ENCODE measurements at regions not wholly inside any gene's neighbourhood (a gene's known extent, or its start where the extent isn't known, plus 50 kb on each side); places are given as distances from the start of the nearest gene placed in this dataset.
"Not testable (repeated sequence)": the region's sequence is repeated elsewhere in the genome, so short reads cannot be mapped to it uniquely, and the experiment has no call there.

DNA sequence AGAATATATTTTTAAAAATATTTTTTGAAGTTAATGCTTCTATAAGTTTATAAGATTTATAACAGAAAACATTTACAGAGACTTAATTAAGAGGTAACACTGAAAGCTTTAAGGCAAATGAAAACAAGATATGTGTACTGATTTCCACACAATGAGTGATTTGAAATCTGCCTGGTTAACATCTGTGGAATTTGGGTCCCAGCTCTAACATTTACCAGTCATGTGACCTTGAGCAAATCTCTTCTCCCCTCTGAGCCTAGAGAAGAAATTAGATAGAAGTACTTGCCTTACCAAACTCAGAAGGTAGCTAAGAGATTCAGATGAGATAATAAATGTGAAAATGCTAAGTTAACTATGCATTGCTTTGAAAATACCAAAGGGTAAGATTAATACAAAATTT is 458.8 kb upstream of the LCORL start:
- DNase-seq (ENCODE audit: low read depth), result no peak

DNA sequence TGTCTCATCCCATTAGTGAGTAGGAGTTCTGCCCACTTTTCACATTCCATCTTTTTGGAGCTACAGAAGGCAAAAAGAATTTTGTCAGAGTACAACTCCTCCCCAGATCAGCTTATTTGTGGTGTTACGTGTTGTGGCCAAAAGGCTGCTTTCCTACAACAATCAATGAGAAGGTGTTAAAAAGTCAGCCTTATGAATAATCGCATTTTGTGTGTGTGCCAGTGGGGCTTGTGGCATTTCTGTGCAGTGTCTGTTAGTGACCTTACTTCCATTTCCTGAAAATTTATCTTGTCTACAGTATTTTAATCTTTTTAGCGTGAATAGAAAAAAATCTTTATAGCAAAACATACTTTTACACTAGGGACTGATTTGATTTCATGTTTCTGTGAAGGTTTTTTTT is 458.3 kb upstream of the LCORL start:
- no peak for DNase-seq (ENCODE audit: low read depth)

DNA sequence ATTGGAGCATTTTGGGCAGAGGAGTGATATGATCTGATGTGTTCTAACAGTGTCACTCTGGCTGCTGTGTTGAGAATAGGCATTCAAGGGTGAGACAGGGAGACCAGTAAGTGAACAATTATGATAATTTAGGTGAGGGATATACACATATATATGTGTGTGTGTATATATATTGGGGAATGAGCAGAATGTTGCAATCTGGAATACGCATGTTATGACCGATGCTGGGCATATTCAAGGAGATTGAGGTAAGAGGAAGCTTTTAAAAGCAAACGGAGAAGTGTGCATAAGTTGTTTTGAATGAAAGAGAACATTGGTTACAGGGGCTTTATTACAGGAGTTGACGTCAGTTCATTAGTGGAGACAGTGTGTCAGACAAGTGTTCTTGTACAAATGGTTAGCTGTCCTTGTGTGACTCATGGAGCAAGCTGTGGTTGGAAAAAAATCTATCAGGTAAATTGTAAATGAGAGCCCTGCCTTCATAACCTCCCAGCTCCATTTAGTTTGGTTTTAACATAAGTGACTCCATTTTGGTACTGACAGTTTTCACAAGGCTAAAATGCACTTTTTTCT is 442.5 kb upstream of the LCORL start:
- DNase-seq (ENCODE audit: low read depth), result no peak

DNA sequence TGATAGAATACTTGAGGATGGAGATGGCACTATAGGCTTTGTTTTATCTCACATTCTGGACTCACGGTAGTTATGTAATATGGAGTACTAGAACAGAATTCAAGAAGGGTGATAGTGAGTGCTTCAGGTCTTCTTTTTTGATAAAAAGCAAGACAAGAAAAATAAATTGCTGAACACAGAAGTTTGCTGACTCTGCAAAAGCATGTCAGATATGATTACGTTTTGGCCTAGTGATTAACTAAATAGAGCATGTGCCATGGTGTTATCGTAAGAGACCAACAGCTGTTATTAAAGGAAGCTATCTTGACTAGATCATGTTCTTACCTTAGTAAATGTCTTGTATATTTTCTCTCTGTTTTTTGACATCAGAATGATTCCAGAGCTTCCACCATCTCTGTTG is 436.9 kb upstream of the LCORL start:
- no peak for DNase-seq (ENCODE audit: low read depth)

DNA sequence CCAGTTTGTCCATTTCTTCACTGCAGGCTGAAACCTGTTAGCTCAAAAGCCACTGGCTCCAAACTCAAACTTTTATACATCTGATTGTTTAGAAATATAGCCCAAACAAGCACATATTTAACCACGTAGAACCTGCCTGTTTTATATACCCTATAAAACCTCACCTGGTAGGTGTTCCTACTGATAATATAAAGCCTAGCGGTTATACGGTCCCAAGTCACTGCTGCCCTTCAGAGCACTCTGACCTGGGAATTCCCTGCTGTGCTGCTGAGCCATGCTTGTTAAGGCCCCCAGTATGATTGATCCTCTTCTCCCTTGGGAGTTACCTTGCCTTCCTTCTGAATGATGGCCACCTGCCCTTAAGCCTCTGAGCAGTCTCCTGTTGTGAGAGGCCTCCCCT is 432.8 kb upstream of the LCORL start:
- DNase-seq (ENCODE audit: low read depth), result no peak

DNA sequence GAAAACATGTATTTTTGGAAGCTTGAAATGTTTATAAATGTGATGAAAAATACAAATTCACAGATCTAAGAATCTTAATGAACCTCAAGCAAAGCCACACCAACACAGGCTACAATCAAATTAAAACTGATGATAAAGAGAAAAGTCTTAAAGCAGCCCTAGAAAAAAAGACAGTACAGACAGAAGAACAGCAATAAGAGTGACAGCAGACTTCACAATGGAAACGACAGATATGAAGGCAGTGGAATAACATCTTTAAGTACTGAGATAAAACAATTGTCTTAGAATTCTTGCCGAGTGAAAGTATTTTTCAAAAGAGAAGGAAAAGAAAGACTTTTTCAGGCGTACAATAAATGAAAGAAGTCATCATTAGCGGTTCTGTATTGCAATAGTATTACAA is 423.6 kb upstream of the LCORL start:
- no peak for DNase-seq (ENCODE audit: low read depth)

DNA sequence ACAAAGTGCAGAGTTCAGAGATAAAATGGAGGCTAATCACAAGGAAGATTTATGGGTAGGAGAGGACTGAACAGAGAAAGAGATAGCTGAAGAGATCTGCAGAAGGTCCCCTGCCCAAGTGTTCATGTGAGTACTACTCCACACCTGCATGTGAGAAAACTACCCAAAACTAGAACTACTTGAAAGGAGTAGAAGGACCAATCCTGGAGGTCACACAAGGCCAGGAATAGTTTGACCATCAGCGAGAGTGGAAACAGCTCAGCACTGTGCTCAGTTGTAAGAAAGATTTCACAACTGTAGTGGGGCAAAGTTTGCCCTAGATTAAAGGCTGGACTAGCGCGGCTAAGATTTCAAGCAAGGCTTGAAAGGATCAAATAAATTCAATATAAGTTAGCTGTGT is 422.7 kb upstream of the LCORL start:
- DNase-seq (ENCODE audit: low read depth), result no peak

DNA sequence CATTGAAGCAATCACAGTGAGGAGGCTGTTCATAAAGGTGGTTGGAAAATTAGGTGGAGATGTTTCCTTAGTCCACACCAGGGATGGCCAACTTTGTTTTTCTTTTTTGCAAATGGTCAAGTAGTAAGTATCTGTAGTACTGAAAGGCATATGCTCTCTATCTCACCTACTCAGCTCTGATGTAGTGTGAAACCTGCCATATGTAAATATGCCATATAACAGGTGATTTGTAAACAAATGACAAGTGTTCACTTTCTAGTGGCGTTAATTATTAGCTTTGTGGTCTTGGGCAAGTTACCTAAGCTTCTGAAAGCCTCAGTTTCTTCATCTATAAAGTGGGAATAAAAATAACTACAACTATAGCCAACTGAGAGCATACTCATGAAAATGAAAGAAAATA is 421.4 kb upstream of the LCORL start:
- DNase-seq (ENCODE audit: low read depth), result no peak

DNA sequence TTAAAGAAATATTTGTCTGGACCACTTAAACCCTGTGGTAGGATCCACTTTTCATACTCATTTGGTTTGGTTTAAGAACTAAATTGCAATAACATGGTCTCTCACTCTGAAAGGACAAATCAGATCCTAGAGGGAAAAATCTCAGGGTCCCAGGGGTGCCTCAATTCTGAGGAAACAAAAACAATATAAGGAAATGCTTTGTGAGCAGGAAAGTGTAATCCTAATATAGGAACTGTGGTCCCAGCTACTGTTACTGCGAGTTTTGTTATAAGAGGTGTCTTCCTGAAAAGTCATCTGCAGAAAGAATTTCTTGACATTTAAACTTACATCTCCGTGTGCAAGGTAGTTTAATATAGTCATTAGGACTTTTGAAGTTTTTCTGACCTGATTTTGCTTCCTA is 420.1 kb upstream of the LCORL start:
- no peak for DNase-seq (ENCODE audit: low read depth)

DNA sequence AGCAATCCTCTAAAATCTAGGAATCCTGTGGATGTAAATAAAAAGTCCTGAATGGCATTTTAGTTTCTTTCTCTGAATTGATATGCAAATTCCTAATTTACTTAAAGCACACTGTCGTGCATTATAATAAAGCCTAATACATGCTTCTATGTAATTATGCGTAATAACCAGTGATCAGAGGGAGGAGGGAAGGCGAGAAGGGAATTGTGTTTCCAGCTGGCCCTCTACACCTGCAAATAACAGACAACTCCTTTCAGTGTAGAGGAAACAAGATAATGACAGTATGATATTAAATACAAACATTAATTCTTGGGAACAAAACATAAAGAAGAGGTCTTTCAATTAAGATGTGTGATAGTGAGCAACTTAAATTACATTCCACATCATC is 419.6 kb upstream of the LCORL start:
- DNase-seq (ENCODE audit: low read depth), result no peak

DNA sequence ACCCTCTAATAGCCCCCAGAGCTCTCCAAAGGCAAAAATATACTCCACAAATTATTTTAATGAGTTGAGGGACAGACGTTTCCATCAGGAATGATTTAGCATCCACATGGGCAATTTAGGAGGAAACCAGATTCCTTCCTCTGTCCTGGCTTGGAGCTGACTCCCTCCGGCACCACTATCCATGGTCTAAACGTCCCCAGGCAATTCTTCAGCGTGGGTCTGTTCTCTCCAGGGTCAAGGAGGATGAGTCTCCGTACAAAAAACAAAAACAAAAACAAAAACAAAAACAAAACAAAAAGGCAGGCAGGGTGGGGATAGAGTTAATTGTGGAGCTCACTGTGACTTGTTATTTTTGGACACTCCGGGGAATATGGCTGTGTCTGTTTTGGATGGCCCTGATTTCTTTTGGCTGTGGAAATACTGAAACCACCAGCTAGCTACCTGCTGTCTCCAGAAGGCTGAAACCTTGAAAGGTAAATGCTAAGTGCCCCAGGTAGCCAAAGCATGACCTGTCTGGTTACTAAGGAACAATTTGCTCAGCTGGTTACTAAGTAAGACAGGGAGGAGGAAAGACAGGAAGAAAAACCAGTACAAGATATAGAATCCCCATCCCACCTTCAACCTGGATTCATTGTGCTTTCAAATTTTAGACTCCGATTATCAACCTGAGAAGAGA is 419.1 kb upstream of the LCORL start:
- no peak for DNase-seq (ENCODE audit: low read depth)

DNA sequence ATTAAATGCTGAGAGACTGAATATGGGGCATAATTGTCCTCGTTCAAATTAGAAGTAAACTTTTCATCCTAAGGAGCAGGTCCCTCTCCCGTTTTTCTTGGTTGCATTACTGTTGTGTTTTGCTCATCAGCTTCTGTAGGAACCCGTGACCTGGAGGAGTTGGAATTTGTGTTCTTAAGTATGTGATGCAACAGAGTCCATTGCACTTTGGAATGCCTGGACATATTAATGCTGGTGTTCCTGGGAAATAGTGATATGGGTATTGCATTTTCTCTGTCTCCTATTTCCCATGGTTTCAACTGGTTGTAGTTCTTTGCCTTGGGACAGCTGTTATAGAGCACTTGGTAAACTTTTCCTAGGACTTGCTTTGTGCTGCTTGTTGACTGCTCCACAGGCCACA is 417.8 kb upstream of the LCORL start:
- DNase-seq (ENCODE audit: low read depth), result no peak

DNA sequence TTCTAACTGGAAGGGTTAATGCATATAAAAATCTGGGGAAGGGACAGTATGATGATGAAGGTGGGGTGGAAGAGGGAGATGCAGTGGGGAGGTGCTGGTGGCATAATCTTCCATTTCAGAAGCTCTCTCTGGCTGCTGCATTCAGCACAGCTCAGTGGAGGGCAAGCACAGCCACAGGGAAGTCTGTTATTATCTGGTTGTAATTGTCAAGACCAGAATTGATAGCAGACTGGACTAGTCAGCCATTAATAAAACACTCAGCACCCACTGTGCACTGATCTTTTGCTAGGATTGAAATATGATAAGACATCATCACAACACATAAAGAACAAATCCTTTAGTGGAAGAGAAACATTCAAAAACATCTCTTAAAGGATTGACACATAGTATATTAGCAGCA is 414.2 kb upstream of the LCORL start:
- DNase-seq (ENCODE audit: low read depth), result no peak

DNA sequence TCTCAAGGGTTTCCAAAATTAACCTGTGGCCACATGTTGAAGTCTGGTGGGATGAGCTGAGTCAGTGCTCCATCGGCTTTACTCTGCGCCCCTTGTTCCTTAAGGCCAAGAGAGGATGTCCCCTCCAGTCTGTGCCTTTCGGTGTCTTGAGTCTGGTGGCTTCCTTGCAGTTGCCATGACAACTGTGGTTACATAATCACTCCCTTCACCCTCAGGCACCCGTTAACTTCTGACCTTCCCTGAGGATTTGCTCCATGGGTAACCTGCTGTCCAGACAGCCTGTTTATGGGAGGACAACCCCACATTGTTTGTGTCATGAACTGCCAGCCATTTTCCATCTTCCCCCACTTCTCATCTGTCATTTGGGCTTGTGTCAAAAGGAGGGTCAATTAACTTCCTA is 401.1 kb upstream of the LCORL start:
- no peak for DNase-seq (ENCODE audit: low read depth)

DNA sequence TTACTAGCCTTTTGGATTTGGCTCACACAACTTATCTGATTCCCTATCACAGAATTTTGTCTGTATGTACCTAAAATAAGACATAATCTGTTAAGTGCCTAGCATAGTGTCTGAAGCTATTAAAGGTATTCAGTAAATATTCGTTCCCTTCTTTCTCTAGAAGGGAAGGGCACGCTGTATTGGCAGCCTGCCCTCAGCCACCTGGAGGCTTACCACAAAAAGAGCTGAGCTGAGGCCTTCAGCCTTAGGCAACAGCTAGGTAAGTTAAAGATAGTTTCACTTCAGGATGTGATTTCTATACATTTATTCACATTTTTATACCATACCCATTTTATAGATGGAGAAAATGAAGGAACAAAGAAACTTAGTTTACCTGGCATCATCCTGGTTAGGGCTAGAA is 400.0 kb upstream of the LCORL start:
- no peak for DNase-seq (ENCODE audit: low read depth)

DNA sequence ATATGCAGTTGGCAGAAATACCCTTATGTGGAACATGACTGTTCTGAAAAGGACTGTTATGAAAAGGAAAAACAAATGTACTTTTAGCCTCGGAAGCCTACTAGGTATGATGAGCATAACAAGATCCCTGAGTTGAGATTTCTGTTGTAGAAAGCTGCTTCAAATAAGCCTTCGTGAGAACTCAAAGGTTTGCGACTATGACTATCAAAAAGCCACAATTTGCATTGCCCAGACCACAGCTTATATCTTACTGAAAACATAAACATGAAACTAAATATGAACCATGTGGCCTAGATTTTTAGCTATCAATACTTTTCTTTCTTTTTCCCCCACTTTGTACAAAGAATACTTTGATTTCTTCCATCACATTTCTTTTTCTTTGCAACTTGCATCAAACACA is 398.2 kb upstream of the LCORL start:
- DNase-seq (ENCODE audit: low read depth), result no peak

DNA sequence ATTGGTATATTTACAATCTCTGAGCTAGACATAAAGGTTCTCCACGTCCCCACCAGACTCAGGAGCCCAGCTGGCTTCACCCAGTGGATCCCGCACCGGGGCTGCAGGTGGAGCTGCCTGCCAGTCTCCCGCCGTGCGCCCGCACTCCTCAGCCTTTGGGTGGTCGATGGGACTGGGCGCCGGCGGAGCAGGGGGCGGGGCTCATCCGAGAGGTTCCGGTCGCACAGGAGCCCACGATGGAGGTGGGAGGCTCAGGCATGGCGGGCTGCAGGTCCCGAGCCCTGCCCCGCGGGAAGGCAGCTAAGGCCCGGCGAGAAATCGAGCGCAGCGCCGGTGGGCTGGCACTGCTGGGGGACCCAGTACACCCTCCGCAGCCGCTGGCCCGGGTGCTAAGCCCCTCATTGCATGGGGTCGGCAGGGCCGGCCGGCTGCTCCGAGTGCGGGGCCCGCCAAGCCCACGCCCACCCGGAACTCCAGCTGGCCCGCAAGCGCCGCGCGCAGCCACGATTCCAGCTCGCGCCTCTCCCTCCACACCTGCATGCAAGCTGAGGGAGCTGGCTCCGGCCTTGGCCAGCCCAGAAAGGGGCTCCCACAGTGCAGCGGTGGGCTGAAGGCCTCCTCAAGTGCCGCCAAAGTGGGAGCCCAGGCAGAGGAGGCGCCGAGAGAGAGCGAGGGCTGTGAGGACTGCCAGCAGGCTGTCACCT is 396.8 kb upstream of the LCORL start:
- DNase-seq (ENCODE audit: low read depth), result not testable (repeated sequence)

DNA sequence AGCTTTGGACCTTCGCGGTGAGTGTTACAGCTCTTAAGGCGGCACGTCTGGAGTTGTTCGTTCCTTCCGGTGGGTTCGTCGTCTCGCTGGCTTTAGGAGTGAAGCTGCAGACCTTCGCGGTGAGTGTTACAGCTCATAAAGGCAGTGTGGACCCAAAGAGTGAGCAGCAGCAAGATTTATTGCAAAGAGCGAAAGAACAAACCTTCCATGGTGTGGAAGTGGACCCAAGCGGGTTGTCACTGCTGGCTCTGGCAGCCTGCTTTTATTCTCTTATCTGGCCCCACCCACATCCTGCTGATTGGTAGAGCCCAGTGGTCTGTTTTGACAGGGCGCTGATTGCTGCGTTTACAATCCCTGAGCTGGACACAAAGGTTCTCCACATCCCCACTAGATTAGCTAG is 396.1 kb upstream of the LCORL start:
- DNase-seq (ENCODE audit: low read depth), result not testable (repeated sequence)

DNA sequence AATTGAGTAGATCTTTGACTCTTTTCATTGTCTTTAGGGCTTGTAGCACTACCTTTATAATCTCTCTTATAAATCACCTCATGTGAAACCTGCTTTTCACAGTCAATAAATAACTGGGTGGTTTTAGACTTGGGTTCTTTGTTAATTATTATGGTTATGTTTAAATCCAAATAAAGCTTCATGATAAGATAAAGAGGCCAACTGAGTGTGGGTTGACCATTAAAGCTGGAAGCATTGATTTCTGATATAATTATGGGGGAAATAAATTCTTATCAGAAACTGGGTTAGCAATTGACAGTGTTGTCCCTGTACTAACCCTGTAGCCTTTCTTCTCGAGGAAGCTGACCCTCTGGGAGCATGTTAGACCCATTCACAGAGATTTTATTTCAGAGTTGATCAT is 384.7 kb upstream of the LCORL start:
- DNase-seq (ENCODE audit: low read depth), result no peak

DNA sequence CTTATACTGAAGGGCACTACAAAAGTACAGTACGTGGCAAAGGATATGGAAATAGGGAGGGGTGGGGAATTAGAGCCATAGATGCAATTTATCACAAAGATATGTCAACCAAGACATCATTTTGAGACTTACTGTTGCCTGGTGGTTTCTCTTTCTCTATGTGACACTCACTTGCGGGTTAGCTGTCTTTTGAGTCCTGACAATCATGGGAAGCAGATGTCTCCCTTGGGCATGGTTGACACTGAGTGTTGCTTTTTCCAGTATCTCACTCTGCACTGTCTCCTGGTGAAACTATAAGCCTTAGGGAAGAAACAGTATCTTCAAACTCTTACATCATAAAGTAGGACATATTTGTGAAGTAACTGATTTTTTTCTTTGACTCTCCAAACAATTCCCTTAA is 383.5 kb upstream of the LCORL start:
- DNase-seq (ENCODE audit: low read depth), result no peak

DNA sequence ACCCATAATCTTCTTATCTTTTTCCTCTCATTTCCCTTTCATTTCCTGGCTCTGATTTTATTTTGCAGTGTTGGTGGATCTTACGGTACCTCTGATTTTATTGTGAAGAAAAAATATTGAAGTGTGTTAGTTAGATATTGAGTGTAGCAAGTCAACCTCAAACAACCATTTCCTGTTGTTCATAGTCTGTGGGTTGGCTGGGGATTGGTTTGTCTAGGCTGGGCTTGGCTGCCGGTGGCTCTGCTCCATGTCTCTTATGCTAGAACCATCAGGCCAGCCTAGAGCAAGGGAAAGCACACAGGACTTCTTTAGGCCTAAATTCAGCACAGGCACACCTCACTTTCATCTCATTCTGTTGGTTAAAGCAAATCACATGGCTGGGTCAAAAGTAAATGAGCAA is 383.1 kb upstream of the LCORL start:
- DNase-seq (ENCODE audit: low read depth), result no peak

DNA sequence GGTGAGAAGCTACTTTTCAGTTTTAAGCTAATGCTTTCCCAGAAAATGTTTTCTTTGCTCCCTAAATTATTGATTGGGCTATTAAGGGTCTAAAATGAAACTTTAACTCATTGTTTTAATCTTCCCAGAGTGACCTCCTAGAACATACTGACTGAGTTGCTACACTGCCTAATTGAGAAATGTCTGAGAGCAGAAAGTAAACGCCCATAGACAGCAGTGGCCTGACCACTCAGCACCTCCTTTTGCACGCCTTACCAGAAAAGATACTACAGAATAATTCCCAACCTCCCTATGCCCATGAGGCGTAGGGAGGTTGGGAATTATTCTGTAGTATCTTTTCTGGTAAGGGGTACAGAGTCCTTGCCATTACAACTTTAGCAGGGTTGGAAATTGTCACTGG is 381.8 kb upstream of the LCORL start:
- no peak for DNase-seq (ENCODE audit: low read depth)

DNA sequence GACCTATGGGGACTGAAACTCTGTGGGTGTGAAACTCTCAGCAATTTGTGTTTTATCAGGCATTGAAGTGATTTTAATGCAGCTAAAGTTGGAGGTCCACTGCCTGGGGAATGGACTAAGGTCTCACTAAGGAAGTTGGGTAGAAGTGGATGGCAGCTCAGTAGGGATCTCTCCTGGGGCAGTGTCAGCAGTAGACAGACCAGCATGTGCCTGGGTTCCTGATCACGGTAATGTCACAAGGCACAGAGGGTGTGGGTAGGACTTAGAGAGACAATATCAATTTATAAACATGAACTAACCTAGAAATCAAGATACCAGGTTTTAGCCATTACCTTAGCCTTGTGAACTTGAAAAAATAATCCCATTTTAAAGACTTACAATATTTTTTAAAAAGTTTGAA is 380.3 kb upstream of the LCORL start:
- DNase-seq (ENCODE audit: low read depth), result no peak

DNA sequence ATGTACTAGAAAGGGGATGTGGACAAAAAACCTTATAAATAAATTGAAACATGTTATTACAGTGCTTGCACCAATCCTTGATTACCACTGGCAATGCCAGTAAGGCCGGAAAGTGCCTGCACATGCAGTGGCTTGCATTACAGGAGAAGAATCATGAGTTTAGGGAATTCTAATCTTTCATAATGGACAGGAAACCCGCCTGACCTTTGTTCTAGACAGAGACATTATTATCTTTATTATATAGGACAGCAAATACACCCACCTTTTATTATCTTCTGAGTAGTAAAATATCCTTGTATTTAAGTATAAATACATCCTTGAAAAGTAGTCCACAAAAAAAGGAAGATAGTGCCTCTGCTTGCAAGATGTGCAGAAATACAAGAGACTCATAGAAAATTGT is 379.9 kb upstream of the LCORL start:
- no peak for DNase-seq (ENCODE audit: low read depth)
